ENCODE measurements at regions not wholly inside any gene's neighbourhood (a gene's known extent, or its start where the extent isn't known, plus 50 kb on each side); places are given as distances from the start of the nearest gene placed in this dataset.
"Not testable (repeated sequence)": the region's sequence is repeated elsewhere in the genome, so short reads cannot be mapped to it uniquely, and the experiment has no call there.

DNA sequence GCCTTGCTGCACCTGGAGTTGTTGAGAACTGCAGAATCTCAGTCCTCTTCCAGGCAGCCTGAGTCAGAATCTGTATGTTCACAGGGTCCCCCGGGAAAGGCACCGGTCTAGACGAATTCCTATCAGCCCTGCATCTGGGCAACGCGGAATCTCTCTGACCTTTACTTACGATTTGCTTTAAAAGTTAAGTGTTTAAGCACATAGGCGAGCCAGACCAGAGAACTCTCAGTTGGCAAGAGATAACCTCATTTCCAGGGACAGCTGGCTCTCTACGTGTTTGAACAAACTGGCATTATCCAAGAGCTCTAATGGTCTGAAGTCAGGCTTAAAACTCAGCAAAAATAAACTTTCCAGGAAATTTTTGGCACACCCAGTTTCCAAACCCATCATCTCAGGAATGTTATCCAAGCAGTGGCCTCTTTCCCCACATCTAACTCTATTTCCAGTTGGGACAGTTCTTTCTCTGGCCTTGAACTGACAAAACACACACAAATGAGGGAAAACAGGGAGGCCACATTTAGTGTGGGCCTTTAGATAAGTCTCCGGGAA is 53.4 kb downstream of the HES1 start:
- DNase-seq (ENCODE audit: low spot score) = no peak

DNA sequence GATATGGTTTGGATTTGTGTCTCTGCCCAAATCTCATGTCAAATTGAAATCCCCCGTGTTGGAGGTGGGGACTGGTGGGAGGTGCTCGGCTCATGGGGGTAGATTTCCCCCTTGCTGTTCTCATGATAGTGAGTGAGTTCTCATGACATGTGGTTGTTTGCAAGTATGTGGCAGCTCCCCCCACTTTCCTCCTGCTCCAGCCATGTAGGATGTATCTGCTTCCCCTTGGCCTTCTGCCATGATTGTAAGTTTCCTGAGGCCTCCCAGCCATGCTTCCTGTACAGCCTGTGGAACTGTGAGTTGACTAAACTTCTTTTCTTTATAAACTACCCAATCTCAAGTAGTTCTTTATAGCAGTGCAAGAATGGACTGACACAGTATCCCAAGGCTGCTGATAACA is 55.9 kb downstream of the HES1 start:
- DNase-seq (ENCODE audit: low spot score) = not testable (repeated sequence)

GRCh38 chr3:194194051-194194756 is 58.3 kb downstream of the HES1 start:
- DNase-seq (ENCODE audit: low spot score) = no peak

GRCh38 chr3:194194757-194195085 is 58.8 kb downstream of the HES1 start:
- no peak for DNase-seq (ENCODE audit: low spot score)

DNA sequence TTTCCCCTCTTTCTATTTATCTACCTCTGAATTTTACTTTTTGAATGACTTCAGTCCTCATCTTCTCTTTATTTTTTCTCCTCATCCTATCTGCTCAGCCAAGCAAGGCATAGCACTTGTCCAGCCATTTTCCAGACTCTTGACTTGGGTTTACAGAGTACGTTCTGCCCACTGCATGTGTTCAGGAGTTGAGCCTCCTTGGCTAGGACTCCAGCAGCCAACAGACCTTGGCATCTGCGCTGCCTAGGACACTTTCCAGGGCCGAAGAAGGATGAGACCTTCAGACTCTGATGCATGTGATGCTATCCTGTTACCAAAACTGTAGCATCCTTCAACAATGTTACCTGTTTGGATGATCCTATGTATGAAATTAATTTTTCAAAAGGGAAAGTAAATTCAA is 59.7 kb downstream of the HES1 start:
- no peak for DNase-seq (ENCODE audit: low spot score)

- DNase-seq (ENCODE audit: low spot score) = no peak
Observed at GRCh38 chr3:194196876-194197275, 60.9 kb downstream of the HES1 start.

DNA sequence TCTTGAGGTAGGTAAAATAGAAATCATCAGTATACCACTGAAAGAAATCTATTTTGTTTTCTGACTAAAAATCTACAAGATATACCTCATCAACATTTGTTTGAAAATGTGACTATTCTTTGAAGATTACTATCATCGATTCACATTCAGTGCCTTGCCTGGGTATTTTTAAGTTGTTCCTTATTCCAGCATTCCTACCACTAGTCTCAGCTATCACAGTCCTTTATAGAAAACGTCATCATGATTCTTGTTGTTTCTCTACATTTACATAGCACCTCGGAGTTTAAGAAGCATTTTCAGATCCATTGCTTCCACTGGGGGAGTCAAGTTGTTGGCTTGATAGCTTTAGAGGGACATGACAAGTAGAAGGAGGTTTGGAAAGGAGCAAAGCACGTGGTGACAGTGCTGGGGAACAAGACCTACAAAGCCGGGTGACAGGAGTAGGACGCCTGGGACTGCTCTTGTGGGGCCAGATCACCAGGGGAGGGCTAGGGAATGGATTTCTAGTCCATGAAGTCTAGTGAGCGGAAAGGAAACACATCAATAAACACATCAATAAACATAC is 61.5 kb downstream of the HES1 start:
- no peak for DNase-seq (ENCODE audit: low spot score)

DNA sequence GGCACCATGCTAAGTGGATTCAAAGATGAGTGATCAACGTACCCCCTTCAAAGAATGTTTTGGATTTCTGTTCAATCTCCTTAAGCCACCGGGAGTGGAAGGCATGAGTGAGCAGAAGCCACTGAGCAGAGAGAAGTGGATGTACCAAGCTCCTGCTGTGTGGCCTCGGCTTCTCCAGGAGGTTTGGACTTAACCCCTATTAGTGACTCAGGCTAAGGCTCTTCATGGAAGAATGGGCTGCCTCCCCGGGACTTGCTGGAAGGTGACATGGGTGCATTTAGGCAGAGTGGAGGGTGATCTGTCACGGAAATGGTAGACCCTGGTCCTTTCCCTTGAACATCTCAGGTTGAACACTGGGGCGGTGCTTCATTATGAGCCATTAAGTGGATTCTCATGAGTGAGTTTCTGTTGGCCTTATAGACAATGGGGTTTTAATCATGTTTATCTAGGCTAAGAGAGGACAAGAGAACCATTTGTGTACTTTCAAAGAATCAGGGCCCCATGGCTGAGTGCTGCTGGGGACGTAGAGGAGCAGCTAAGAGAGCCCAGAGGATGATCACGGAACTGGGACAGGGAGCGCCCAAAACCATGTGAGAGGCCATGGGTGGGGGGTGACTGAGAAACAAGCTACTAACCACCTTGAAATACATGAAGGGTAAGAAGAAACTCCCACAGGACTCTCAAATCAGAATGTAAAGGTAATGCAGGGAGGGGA is 62.2 kb downstream of the HES1 start:
- no peak for DNase-seq (ENCODE audit: low spot score)

DNA sequence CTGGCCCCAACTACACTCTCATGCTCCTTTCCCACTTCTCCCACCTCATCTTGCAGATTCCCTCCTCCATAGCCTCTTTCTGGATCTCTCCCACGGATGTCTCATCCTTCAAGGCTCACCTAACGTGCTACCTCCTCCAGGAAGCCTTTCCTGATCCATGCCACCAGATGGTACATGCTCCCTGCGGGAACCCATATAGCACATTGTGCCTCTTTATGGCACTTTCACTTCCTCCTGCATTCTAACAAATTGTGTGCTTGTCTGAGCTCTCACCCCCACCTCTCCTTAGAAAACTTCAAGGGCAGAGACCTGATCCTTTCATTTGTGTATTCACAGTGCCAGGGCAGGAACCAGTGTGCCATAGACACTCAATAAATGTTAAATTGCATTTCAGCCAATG is 63.0 kb downstream of the HES1 start:
- DNase-seq (ENCODE audit: low spot score) = no peak

GRCh38 chr3:194200422-194201081 is 64.6 kb downstream of the HES1 start:
- DNase-seq (ENCODE audit: low spot score) = no peak

GRCh38 chr3:194201953-194202666 is 66.2 kb downstream of the HES1 start:
- no peak for DNase-seq (ENCODE audit: low spot score)

- no peak for DNase-seq (ENCODE audit: low spot score)
Observed at GRCh38 chr3:194203482-194204041, 67.6 kb downstream of the HES1 start.

GRCh38 chr3:194204042-194204987 is 68.4 kb downstream of the HES1 start:
- no peak for DNase-seq (ENCODE audit: low spot score)

GRCh38 chr3:194205675-194206133 is 69.8 kb downstream of the HES1 start:
- no peak for DNase-seq (ENCODE audit: low spot score)

- DNase-seq (ENCODE audit: low spot score) = no peak
Observed at GRCh38 chr3:194206320-194206719, 70.4 kb downstream of the HES1 start.

DNA sequence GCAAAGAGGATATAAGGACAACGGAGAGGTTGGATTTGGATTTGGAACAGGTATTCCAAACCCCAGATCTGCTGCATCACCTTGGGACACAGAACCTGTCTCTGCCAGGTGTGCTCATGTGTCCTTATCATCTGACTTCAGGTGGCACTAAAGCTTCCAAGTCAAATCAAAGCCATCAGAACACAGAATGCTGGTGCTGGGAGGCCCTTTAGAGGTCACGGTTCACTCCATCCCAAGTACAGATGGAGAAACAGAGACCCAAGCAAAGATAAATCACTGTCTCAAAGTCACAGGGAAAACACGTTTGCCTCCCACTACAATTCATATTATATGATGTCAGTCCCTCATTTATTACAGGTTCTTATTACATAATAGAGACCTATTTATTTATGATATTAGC is 72.8 kb downstream of the HES1 start:
- no peak for DNase-seq (ENCODE audit: low spot score)

DNA sequence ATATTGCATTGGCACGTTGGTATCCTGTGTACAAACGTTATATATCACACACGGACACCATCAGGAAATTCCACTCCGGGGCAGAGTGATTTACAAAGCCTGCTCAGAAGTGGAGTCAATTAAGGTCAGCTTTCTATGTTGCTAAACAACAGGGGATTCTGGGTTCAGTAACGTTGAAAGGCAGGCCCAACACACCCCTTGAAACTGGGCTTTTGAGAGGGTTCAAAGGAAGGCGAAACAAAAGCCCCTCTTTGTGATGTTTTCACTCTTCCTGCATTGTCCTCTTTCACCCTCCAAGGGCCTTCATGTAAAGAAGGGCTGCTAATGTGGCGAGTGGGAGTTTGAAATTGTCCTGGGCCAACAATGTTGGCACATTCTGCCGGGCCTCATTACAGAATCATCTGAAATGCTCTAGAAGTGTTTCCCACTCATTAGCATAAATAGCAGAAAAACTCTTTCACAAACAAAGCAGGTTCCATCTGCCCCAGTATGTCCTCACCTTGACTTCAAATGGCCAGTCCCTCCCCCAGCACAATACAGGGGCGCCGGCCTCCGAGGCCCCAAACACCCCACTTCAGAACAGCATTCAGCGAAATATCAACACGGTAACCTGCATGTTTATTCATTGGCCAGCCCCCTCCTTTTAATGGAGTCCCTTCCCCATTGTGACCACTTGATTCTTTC is 76.4 kb downstream of the HES1 start:
- no peak for DNase-seq (ENCODE audit: low spot score)

GRCh38 chr3:194212845-194213331 is 76.9 kb downstream of the HES1 start:
- DNase-seq (ENCODE audit: low spot score) = no peak

DNA sequence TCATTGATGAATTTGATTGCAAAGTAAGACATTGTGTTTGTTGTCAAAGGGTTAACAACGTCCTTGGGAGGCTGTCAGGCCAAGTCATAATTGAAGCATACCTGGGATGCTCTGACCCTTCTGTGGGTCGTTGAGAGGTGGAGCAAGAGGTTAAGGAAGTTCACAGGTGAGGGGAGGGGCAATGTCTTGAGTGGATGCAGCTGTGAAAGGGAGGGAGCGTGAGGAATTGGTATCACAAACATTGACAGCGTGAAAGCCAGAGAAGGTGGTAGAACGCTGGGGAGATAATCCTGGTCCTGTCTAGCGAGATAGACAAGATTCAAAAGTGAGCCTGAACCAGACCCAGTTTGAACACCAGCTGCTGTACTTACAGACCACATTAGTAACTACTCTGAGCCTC is 79.4 kb downstream of the HES1 start:
- DNase-seq (ENCODE audit: low spot score) = no peak

Measured in Ammon's horn (tissue), 1 donor.